Activated naive CD4-positive, alpha-beta T cell treated with anti-CD3 and anti-CD28 coated beads for 36 hours (primary cell): ENCODE measurements at regions not wholly inside any gene's neighbourhood (a gene's known extent, or its start where the extent isn't known, plus 50 kb on each side); places are given as distances from the start of the nearest gene placed in this dataset.

ENCODE experiments used
- CTCF ChIA-PET: fragments of 350-600 bp; sonication (Branson Sonifier 250); formaldehyde crosslinking; loops from one replicate; lab custom pipeline; 2021; ENCODE audit warnings: antibody characterized with exemption; lab: Charles Lee
- DNase-seq: peaks from one replicate; pipeline ENCODE4 v3.0.0-alpha.2; 2020
- H3K27ac Mint-ChIP-seq: one replicate; pipeline ENCODE4 v1.8.0; 2021; ENCODE audit warnings: mild to moderate bottlenecking, mixed read lengths
- H3K27me3 Mint-ChIP-seq: one replicate; pipeline ENCODE4 v1.8.0; 2021; ENCODE audit warnings: low read depth, mixed read lengths
- H3K36me3 Mint-ChIP-seq: one replicate; pipeline ENCODE4 v1.8.0; 2021; ENCODE audit warnings: low read depth, mixed read lengths
- H3K4me1 Mint-ChIP-seq: one replicate; pipeline ENCODE4 v1.8.0; 2021; ENCODE audit warnings: low read depth, mixed read lengths
- H3K4me3 Mint-ChIP-seq: one replicate; pipeline ENCODE4 v1.8.0; 2021; ENCODE audit warnings: mild to moderate bottlenecking, moderate library complexity, mixed read lengths
- H3K9me3 Mint-ChIP-seq: one replicate; pipeline ENCODE4 v1.8.0; 2021; ENCODE audit warnings: mixed read lengths
- intact Hi-C: fragments of 100-400 bp; cut with micrococcal nuclease; formaldehyde crosslinking; loops from one replicate; pipeline ENCODE4 v1.15.1; 2023

DNA sequence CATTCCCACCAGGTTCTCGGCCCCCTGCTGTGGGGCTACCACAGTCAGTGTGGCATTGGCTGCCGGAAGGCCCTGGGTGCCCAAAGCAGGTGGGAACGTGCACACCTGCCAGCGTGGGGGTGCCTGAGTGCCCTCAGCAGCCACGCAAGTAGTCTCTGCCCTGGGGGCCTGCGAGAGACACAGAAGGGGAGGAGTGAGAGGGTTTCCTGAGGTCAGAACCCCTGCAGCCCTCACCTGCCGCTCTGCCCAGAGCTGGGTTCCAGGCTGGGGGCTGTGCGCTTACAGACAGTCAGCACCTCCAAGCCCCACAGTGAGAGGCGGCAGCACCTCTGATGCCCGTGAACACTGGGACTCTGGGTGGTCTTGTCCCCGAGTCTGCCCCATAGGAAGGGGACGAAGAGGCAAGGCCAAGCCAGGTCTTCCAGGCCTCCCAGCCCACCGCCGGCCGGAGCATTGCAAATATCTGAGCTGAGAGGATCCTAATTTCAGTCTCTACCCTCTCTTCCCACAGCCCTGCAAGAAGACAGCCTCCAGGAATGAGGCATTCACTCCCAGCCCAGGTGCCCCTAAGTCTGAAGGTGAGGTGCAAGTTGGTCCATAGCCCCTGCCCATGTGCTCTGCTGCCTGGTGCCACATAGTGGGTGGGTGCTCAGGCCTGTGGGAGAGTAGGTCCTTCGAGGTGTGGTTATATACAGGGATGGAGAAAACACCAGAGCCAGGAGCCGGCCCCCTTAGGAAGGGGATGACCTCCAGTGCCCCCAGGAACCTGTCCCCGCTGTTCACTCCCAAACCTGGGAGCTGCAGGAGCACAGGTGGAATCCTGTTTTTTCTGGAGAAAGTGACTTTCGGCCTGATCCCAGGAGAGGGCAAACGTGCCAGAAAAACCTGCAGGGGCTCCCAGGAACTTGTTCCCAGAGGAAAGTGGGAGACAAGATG, 291.1 kb upstream of the RTL1 start:
- no peaks in the 10 kb centered on the region for H3K27me3 Mint-ChIP-seq

DNA sequence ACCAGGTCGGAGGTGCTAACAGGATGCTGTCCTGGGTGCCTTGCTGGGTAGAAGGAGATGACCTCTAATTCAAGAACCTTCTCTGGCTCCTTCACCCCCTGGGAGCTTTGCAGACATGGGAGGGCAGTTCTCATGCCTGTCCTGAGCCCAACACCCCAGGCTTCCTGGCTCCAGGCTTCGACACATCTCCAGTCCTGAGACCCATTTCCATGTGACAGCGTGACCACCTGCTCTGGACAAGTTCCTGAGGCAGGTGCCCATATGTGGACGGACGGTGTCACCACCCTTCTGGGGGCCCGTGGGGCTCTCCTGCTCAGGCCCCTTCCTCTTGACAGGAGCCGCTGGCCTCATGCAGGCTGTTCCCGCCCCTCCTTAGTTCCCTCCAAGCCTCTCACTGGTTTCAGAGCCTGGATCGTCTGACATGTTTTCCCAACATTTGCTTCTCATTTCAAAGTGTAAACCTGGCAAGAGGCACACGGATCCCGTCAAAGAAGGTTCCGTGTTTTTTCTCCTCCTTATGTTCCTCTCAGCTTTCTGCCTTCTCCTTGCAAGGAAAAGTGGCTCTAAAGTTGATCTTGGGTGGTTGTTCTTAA, 291.9 kb upstream of the RTL1 start:
- Mint-ChIP-seq H3K4me1 (no peaks in the 10 kb centered on the region), H3K36me3 (no peaks in the 10 kb centered on the region), H3K9me3 (no peaks in the 10 kb centered on the region), H3K27ac (no peak overlapping the region), H3K4me3 (no peak overlapping the region), H3K27me3 (no peaks in the 10 kb centered on the region)
- no peak for DNase-seq
- CTCF ChIA-PET = no interaction called here
- intact Hi-C loops = no loop called here

More for the DNA sequence above, 291.1 kb upstream of the RTL1 start:
- Mint-ChIP-seq H3K4me3 (no peak overlapping the region), H3K27ac (no peak overlapping the region), H3K9me3 (no peaks in the 10 kb centered on the region), H3K4me1 (no peaks in the 10 kb centered on the region), H3K36me3 (no peaks in the 10 kb centered on the region)
- intact Hi-C loops = no loop called here
- CTCF ChIA-PET = no interaction called here
- no peak for DNase-seq

DNA sequence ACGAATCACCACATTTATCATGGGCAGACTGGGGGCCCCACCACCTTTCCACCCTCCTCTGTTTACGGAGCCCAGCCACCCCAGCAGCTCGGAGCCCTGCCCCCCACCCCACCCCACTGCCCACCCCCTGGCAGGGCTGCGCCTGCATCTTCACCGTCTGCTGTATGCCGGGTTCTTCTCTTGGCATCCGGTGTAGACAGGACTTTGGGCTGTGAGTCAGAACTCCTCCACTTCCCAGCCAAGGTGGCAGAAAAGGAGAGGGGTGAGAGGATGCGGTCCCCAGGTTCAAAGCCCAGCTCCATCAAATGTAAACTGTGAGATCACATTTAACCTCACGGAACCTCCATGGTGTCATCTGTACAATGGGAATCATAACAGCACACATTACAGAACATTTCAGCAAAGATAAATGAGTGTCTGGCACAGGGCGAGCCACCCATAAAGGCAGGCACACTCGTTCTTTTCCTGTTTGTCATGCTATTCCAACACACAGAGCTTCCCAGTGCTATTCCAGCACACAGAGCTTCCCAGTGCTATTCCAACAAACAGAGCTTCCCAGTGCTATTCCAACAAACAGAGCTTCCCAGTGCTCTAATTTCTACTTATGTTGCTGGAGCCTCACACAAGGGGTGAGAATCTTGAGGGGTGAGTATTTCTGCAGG, 292.7 kb upstream of the RTL1 start:
- no peak for DNase-seq
- no peak overlapping the region for H3K27ac Mint-ChIP-seq
- no peaks in the 10 kb centered on the region for H3K9me3 Mint-ChIP-seq
- no peaks in the 10 kb centered on the region for H3K27me3 Mint-ChIP-seq
- no peaks in the 10 kb centered on the region for H3K4me1 Mint-ChIP-seq
- CTCF ChIA-PET = no interaction called here
- intact Hi-C loops = no loop called here
- no peaks in the 10 kb centered on the region for H3K36me3 Mint-ChIP-seq
- no peak overlapping the region for H3K4me3 Mint-ChIP-seq

DNA sequence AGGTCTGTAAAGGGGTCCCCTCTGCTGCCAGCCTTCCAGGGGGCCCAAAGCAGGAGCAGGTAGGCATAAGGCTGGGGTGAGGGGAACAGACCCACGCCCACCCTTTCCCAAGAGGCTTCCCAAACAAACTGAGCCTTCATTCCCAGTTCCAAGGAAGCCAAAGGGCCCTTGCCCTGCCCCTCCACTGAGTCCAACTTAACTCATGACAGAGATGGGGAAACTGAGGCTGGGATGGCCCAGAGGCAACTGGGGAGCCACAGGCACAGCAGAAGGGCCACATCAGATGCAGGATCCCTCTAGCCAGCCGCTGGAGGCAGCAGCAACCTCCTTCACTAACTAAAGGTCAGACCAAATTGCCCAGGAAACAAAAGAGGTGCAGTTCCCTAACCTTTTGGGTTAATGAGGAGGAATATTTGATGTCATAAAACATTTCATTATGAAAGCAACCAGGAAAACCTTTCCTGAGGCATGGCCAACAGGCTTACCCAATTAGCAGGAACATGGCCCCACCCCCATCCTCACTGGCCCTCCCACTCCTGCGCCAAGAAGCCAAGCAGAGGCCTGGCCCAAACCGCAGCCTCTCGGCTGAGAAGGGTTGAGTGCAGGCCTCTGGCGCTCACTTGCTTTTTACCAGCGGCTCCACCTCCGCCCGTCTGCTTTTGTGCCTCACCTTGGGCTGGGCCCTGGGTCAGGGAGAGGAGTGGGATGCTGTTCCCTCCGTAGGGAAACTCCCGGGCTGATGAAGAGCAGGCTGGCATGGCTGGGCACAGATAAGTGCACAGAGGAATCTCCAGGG, 293.5 kb upstream of the RTL1 start:
- no peak overlapping the region for H3K27ac Mint-ChIP-seq
- H3K36me3 Mint-ChIP-seq = no peaks in the 10 kb centered on the region
- no peak for DNase-seq
- H3K4me1 Mint-ChIP-seq = no peaks in the 10 kb centered on the region
- H3K4me3 Mint-ChIP-seq = no peak overlapping the region
- H3K9me3 Mint-ChIP-seq = no peaks in the 10 kb centered on the region
- CTCF ChIA-PET = no interaction called here
- intact Hi-C loops = no loop called here
- no peaks in the 10 kb centered on the region for H3K27me3 Mint-ChIP-seq

DNA sequence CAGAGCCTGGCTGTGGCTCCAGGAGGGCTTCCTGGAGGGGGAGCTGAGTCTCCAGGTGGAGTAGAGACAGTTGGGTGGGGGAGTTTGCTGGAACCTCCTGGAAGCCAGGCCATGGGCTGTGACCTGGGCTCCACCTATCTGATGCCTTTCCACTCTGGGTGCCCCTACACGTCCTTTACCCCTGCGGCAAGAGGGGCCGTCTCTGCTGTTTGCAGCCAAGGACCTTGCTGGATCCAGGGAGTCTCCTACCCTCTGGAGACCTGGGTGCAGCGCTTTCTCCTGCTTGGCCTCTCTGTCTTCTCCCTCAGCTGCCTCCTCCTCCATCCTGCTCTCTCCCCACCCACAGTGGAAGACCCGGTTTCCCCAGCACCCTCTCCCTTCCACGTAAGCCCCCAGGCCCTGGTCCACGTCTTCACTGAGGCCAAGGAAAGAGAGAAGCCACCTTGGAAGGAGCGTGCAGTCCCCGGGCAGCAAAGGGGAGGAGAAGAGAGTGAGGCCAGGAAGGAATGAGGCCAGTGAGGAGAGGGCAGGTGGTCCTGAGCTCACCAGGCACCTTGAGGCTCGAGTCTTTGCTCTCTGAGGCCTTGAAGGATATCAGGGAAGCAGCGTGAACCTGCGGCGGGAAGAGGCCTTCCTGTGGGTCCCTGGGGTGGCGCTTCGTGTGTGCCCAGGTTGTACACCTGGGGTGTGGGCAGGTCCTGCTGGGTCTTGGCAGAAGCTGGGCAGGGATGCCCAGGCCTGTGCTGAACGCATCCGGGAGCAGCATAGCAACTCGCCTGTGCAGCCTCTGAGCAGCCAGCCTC, 294.3 kb upstream of the RTL1 start:
- no peaks in the 10 kb centered on the region for H3K9me3 Mint-ChIP-seq
- H3K27me3 Mint-ChIP-seq = no peaks in the 10 kb centered on the region
- CTCF ChIA-PET = no interaction called here
- intact Hi-C loops = no loop called here
- no peak overlapping the region for H3K4me3 Mint-ChIP-seq
- H3K4me1 Mint-ChIP-seq = no peaks in the 10 kb centered on the region
- H3K36me3 Mint-ChIP-seq = no peaks in the 10 kb centered on the region
- no peak overlapping the region for H3K27ac Mint-ChIP-seq
- no peak for DNase-seq

DNA sequence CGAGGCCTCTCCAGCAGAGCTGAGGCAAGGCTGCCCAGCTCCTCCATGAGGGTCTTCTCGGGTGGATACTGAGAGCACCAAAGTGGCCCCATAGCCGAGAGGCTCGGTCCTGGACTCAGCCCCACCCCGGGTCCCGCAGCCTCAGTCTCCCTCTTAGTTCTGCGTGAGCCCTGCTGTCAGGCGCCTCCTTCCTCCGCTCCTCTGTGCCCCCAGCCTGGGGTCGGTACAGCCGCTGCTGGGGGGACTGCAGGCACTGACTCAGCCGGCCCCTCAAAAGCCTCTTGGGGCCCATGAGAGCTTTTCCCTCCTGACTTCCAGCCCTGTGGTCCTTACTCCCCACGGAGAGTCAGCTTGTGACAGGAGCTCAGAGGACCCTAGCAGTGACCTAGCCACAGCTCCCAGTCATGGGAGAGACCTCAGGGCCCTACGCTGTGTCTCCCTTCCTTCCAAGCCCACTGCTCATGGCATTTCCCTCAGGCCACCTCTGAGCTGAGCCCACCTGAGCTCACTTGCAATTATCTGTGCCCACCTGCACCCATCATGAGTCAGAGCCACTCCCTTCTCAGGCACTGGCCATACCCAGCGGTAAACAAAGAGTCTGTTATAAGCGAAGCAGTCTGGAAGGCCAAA, 295.0 kb upstream of the RTL1 start:
- intact Hi-C loops = no loop called here
- Mint-ChIP-seq H3K9me3 (peaks cover 4% of the 10 kb centered on the region), H3K27ac (no peak overlapping the region), H3K36me3 (no peaks in the 10 kb centered on the region), H3K27me3 (no peaks in the 10 kb centered on the region), H3K4me3 (no peak overlapping the region), H3K4me1 (no peaks in the 10 kb centered on the region)
- CTCF ChIA-PET = no interaction called here
- DNase-seq = no peak

DNA sequence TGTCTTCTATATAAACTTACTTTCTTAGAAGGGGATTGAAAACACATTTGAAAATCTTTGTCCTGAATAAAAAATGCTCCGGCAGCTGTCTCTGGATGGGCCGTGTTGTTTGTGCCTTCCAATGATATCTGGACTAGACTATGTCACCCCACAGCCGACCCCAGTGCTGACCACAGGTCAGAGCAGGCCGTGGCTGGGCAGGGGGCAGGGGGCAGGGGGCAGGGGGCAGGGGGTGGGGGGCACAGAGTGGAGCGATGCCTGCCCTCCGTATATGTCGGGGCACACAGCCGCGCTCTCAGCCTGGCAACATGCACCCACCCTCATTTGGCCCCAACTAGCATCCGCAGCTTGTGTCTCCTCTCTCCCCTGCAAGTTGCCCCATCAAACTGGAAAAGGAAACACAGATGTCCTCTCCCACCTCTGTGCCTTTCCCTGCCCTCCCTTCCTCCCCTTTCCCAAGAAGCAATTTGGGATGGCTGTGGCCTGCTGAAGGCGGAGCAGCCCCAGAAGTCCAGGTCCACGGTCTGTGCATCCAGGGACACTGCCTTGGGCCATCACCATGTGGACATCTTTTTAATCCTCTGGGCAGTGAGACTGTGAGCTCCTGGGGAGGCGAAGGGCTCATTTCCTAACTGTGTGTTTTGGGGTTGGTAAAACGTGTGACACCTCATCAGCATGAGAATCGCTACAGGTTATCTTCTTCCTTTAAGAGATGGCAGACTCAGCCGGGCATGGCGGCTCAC, 295.7 kb upstream of the RTL1 start:
- DNase-seq = no peak
- no peaks in the 10 kb centered on the region for H3K4me1 Mint-ChIP-seq
- H3K27ac Mint-ChIP-seq = no peak overlapping the region
- no peak overlapping the region for H3K4me3 Mint-ChIP-seq
- H3K36me3 Mint-ChIP-seq = no peaks in the 10 kb centered on the region
- CTCF ChIA-PET = no interaction called here
- intact Hi-C loops = no loop called here
- no peaks in the 10 kb centered on the region for H3K27me3 Mint-ChIP-seq
- peaks cover 4% of the 10 kb centered on the region for H3K9me3 Mint-ChIP-seq

DNA sequence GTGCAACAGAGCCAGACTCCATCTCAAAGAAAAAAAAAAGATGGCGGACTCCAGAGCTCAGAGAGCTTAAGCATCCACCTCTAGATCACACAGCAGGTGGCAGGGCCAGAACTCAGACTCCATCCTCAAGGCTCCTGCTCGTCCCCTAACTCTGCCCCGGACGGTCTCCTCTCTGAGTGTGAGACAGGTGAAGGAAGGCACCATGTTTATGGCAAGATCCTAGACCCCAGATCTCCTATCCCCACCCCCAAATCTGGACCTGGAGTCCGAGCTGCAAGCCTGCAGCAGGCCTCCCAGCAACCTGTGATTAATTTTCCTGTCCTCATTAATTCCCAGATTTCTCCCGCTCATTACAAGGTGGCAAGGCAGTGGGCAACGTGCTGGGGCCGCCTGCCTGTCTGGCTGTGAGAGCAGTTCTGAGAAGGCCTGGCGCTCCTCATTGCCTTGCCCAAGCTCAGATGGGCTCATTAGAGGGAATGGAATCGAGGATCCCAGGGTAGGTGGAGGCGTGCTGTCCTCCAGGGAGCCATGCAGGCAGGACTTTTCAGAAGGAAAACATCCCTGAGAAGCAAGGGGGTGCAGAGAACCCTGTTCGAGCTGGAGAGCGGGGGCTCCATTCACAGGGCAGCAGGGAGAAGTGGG, 296.6 kb upstream of the RTL1 start:
- Mint-ChIP-seq H3K27ac (no peak overlapping the region), H3K4me1 (no peaks in the 10 kb centered on the region), H3K27me3 (no peaks in the 10 kb centered on the region), H3K4me3 (no peak overlapping the region), H3K36me3 (no peaks in the 10 kb centered on the region), H3K9me3 (peaks cover 10% of the 10 kb centered on the region)
- intact Hi-C loops = no loop called here
- DNase-seq = no peak
- CTCF ChIA-PET = no interaction called here

DNA sequence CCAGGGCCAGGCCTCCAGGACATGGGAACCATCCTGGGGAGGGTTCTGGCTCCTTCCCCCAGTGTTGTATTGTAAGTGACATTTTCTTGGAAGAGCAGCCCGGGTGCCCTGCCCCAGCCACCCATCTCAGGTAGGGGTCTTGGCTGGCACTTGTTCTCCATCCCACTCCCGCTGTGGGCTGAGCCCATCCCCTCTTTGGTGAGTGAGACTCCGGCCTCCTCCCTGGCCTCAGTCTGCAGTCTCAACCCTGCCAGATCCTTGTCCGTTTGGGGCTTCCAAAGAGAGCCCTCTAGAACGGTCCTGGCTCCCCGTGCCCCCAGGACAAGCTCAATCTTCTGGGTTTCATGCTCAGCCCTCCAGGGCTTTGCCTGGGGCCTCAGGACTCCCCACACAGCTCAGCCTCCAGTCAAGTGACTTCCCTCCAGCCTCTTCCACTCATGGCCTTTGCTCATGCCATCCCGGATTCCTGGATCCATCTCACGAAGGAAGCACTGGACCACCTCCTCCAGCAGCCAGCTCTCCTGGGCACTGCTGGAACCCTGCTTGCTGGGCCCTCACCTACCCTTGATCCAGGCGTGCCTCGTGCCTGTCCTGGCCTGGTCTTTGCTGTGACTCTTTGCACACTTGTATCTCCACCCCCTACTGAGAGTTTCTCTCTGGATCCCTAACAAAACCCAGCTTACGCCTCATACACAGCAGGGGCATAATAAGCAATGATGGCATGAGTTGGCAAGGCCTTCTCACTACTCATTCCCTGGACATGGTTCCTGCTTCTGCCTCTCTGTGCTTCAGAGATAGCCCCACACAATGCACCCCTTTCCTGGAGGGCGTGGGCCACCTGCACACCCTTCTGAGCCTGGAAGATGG, 297.4 kb upstream of the RTL1 start:
- H3K9me3 Mint-ChIP-seq = peaks cover 13% of the 10 kb centered on the region
- CTCF ChIA-PET = no interaction called here
- no peaks in the 10 kb centered on the region for H3K36me3 Mint-ChIP-seq
- H3K27ac Mint-ChIP-seq = no peak overlapping the region
- H3K27me3 Mint-ChIP-seq = no peaks in the 10 kb centered on the region
- H3K4me1 Mint-ChIP-seq = no peaks in the 10 kb centered on the region
- intact Hi-C loops = no loop called here
- H3K4me3 Mint-ChIP-seq = no peak overlapping the region
- DNase-seq = no peak

DNA sequence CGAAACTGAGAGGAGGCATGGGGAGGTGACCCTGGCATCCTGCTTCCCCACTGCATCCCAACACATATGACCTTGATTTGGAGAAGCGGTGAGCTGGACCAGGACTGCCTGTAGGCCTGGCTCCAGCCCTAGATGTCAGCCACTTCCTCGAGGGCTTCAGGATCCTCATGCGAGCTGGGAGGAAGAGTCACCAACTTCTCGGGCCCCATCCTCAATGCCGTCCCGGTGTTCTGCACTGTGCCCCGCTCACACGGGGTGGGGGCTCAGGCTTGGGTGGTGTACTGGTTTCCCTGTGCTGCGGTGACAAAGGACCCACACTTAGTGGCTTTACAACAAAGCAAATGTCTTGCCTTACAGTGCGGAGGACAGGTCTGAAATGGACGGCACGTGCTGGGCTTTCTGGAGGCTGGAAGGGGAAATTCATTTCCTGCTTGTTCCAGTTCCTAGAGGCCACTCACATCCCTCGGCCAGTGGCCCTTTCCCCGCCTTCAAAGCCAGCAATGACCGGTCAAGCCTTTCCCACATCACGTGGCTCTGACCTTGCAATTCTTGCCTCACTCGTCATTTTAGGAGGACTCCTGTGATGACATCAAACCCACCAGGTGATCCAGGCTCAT, 298.1 kb upstream of the RTL1 start:
- intact Hi-C loops = no loop called here
- CTCF ChIA-PET = no interaction called here
- Mint-ChIP-seq H3K9me3 (peaks cover 17% of the 10 kb centered on the region), H3K36me3 (no peaks in the 10 kb centered on the region), H3K4me3 (no peak overlapping the region), H3K4me1 (no peaks in the 10 kb centered on the region), H3K27ac (no peak overlapping the region), H3K27me3 (no peaks in the 10 kb centered on the region)
- no peak for DNase-seq
